OCI-LY7 (cell line): ENCODE measurements at regions not wholly inside any gene's neighbourhood (a gene's known extent, or its start where the extent isn't known, plus 50 kb on each side); places are given as distances from the start of the nearest gene placed in this dataset.

Source experiments
- BruUV-seq: library from RNA; stranded (reverse); fragments of 400-500 nt; replicated peaks from 2 replicates; lab custom pipeline; 2021; lab: Mats Ljungman, UMichigan
- CTCF ChIA-PET: fragments of 300-600 bp; sonication (Branson Sonifier 250); formaldehyde crosslinking; loops from one replicate; lab custom pipeline; 2022; ENCODE audit warnings: antibody characterized with exemption; ENCODE audit not compliant: unreplicated experiment; lab: Charles Lee
- POLR2A ChIA-PET: fragments of 300-600 bp; sonication (Branson Sonifier 250); formaldehyde crosslinking; loops from one replicate; lab custom pipeline; 2022; ENCODE audit warnings: antibody characterized with exemption; lab: Charles Lee
- DNase-seq: peaks from one replicate; pipeline ENCODE4 v3.0.0-alpha.2; 2015; ENCODE audit warnings: low spot score
- H2AFZ ChIP-seq: fragments of 200-600 bp; sonication (generic), shearing (Covaris generic); 2 replicates; pipeline ENCODE4 v1.6.1; 2014; ENCODE audit warnings: mild to moderate bottlenecking, antibody characterized with exemption, low read length, moderate library complexity
- H3K27ac ChIP-seq: fragments of 200-600 bp; sonication (generic); 2 replicates; pipeline ENCODE4 v1.5.1; 2014; ENCODE audit warnings: mixed run types, low read depth, mild to moderate bottlenecking, moderate library complexity, low read length, inconsistent platforms; ENCODE audit not compliant: poor library complexity, severe bottlenecking
- H3K36me3 ChIP-seq: fragments of 200-600 bp; sonication (generic); 2 replicates; pipeline ENCODE4 v1.6.1; 2014; ENCODE audit warnings: mild to moderate bottlenecking, antibody characterized with exemption, low read length, moderate library complexity, mixed read lengths; ENCODE audit not compliant: insufficient read depth
- H3K4me1 ChIP-seq: fragments of 200-600 bp; sonication (generic); 2 replicates; pipeline ENCODE4 v1.5.1; 2014; ENCODE audit warnings: mild to moderate bottlenecking, low read length; ENCODE audit not compliant: insufficient read depth, poor library complexity, severe bottlenecking
- H3K4me2 ChIP-seq: fragments of 200-600 bp; sonication (generic); 2 replicates; pipeline ENCODE4 v1.6.1; 2014; ENCODE audit warnings: mild to moderate bottlenecking, low read length
- H3K4me3 ChIP-seq: fragments of 200-600 bp; sonication (generic); 2 replicates; pipeline ENCODE4 v1.5.1; 2014; ENCODE audit warnings: mild to moderate bottlenecking, low read depth, low read length; ENCODE audit not compliant: poor library complexity, severe bottlenecking
- H3K79me2 ChIP-seq: fragments of 200-600 bp; sonication (generic); 2 replicates; pipeline ENCODE4 v1.6.1; 2016; ENCODE audit warnings: low read depth, mild to moderate bottlenecking, low read length, moderate library complexity, mixed read lengths; ENCODE audit not compliant: insufficient read depth
- H3K9me2 ChIP-seq: fragments of 200-600 bp; sonication (generic); 2 replicates; pipeline ENCODE4 v1.6.1; 2016; ENCODE audit warnings: mild to moderate bottlenecking, low read length, mixed read lengths; ENCODE audit not compliant: insufficient read depth
- H3K9me3 ChIP-seq: fragments of 200-600 bp; sonication (generic); 2 replicates; pipeline ENCODE4 v1.6.1; 2014; ENCODE audit warnings: mild to moderate bottlenecking, mixed run types, low read length, mixed read lengths
- H4K20me1 ChIP-seq: fragments of 200-600 bp; sonication (generic); 2 replicates; pipeline ENCODE4 v1.6.1; 2014; ENCODE audit warnings: mild to moderate bottlenecking, antibody characterized with exemption, low read length, moderate library complexity, mixed read lengths; ENCODE audit not compliant: insufficient read depth
- CTCF ChIP-seq: fragments of 200-600 bp; sonication (generic); conservative IDR thresholded peaks from 2 replicates; pipeline ENCODE4 v1.5.1; 2014; ENCODE audit warnings: mild to moderate bottlenecking, antibody characterized with exemption, low read length, moderate library complexity, mixed read lengths
- EZH2phosphoT487 ChIP-seq: fragments of 200-600 bp; sonication (generic); IDR thresholded peaks from 2 replicates; pipeline ENCODE4 v1.6.1; 2018; ENCODE audit warnings: low read depth, borderline replicate concordance, mild to moderate bottlenecking, mixed run types, antibody characterized with exemption, low read length, moderate library complexity, mixed read lengths
- intact Hi-C: fragments of 100-400 bp; cut with micrococcal nuclease; formaldehyde crosslinking; loops from one replicate; pipeline ENCODE4 v1.10.0; 2022; ENCODE audit not compliant: unreplicated experiment

DNA sequence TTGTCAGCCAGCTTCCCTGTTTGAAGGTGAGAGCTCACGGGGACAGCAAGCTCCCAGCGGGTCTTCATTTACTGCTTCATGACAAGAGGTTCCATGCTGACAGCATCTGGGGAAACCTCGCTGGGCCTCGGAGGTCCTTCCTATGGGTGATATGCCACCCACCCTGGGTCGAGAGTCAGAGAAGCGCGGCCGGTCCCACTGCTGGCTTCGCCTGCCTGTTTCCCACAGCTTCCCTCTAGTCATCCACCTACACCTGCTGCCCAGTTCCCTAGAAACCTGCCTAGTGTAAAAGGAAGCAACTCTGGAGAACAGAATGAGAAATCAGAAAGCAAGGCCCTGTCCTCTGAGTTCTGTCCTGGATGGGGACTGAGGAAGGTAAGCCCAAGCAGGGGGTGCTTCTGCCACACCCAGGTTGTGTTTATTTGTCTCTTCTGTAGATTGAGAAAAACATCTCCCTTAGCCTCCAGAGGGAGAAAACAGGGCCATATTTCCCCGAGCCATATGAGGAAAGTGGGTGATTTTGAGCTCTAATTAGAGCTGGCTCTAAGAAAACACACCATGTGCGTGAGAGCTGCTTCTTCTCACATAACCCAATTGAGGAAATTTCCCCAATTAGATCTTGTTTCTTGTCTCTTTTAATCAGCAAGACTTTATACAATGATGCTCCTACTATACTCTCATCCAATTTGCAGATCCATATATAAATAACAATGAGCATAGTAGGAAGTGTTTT is 504.3 kb downstream of the IRS2 start:
- Histone ChIP-seq H3K36me3 (no peaks in the 10 kb centered on the region), H3K9me3 (no peaks in the 10 kb centered on the region), H3K79me2 (no peaks in the 10 kb centered on the region), H3K27ac (no peak overlapping the region), H3K9me2 (no peaks in the 10 kb centered on the region), H3K4me2 (no peak overlapping the region), H2AFZ (no peak overlapping the region), H3K4me3 (no peak overlapping the region), H3K4me1 (no peaks in the 10 kb centered on the region), H4K20me1 (no peaks in the 10 kb centered on the region)
- DNase-seq: no peak
- TF ChIP-seq EZH2phosphoT487 (no peak), CTCF (no peak)
- BruUV-seq: no TSS peak
- intact Hi-C loops: no loop called here
- POLR2A ChIA-PET: interaction anchor here (1.4 kb wide), 1 partner anchor 8 kb away, joined by 3 read pairs; no protein-coding TSS in a partner anchor
- CTCF ChIA-PET: no interaction called here

GRCh38 chr13:109281017-109281902 is 505.1 kb downstream of the IRS2 start:
- Histone ChIP-seq H3K4me2 (no peak overlapping the region), H3K79me2 (no peaks in the 10 kb centered on the region), H3K9me2 (no peaks in the 10 kb centered on the region), H3K36me3 (no peaks in the 10 kb centered on the region), H3K9me3 (no peaks in the 10 kb centered on the region), H2AFZ (no peak overlapping the region), H3K27ac (no peak overlapping the region), H3K4me3 (no peak overlapping the region), H4K20me1 (no peaks in the 10 kb centered on the region), H3K4me1 (no peaks in the 10 kb centered on the region)
- POLR2A ChIA-PET: no interaction called here
- BruUV-seq: no TSS peak
- intact Hi-C loops: no loop called here
- no peak for TF ChIP-seq EZH2phosphoT487
- no peak for TF ChIP-seq CTCF
- CTCF ChIA-PET: no interaction called here
- no peak for DNase-seq
